Urinary bladder (tissue), 3 donors: ENCODE measurements at regions not wholly inside any gene's neighbourhood (a gene's known extent, or its start where the extent isn't known, plus 50 kb on each side); places are given as distances from the start of the nearest gene placed in this dataset.

Experiments used
- DNase-seq: peaks from one replicate; pipeline ENCODE4 v3.0.0-alpha.2; 2015; ENCODE audit errors: extremely low spot score
- H3K27ac ChIP-seq: one replicate; pipeline ENCODE4 v1.5.1; 2013; ENCODE audit warnings: low read depth, mild to moderate bottlenecking, moderate library complexity
- H3K36me3 ChIP-seq: one replicate; pipeline ENCODE4 v1.6.1; 2013; ENCODE audit warnings: mild to moderate bottlenecking, moderate library complexity; ENCODE audit not compliant: insufficient read depth
- H3K4me1 ChIP-seq: one replicate; pipeline ENCODE4 v1.6.1; 2013; ENCODE audit warnings: mild to moderate bottlenecking, moderate library complexity; ENCODE audit not compliant: insufficient read depth
- H3K4me3 ChIP-seq: one replicate; pipeline ENCODE4 v1.5.1; 2013; ENCODE audit warnings: low read depth, low read length
- WGBS: extraction: QIAGEN DNeasy Blood & Tissue Kit; methylation state at CpG from one replicate; pipeline ENCODE4 v1.1.7; 2013; 5-methylcytosine and 5-hydroxymethylcytosine counted together
- donor health status: healthy with polysubstance abuse.
- donor health status: healthy.

GRCh38 chr4:154009788-154010187 is 220.9 kb upstream of the SFRP2 start:
- Histone ChIP-seq H3K27ac (peak overlapping the region; percentile 68), H3K4me1 (no peaks in the 10 kb centered on the region), H3K36me3 (no peaks in the 10 kb centered on the region), H3K4me3 (no peak overlapping the region)
- no peak for DNase-seq
- WGBS = 61% methylated on average over 6 of the region's 6 CpGs

GRCh38 chr4:154009191-154009590 is 220.3 kb upstream of the SFRP2 start:
- no peak overlapping the region for H3K4me3 ChIP-seq
- 91% methylated on average over 2 of the region's 2 CpGs for WGBS
- no peaks in the 10 kb centered on the region for H3K36me3 ChIP-seq
- no peaks in the 10 kb centered on the region for H3K4me1 ChIP-seq
- no peak overlapping the region for H3K27ac ChIP-seq
- no peak for DNase-seq

- Histone ChIP-seq H3K4me3 (no peak overlapping the region), H3K27ac (peak overlapping the region; percentile 40), H3K4me1 (no peaks in the 10 kb centered on the region), H3K36me3 (no peaks in the 10 kb centered on the region)
- 85% methylated on average over 5 of the region's 5 CpGs for WGBS
- DNase-seq = no peak
Observed at GRCh38 chr4:154005171-154005520, 216.3 kb upstream of the SFRP2 start.

- 53% methylated on average over 7 of the region's 7 CpGs for WGBS
- no peak for DNase-seq
- peak overlapping the region; percentile 40 for H3K27ac ChIP-seq
Observed at GRCh38 chr4:154004507-154005170, 215.8 kb upstream of the SFRP2 start.

GRCh38 chr4:154004016-154004415 is 215.1 kb upstream of the SFRP2 start:
- no peaks in the 10 kb centered on the region for H3K4me1 ChIP-seq
- WGBS = 80% methylated on average over 5 of the region's 5 CpGs
- no peak overlapping the region for H3K27ac ChIP-seq
- DNase-seq = no peak
- H3K4me3 ChIP-seq = no peak overlapping the region
- H3K36me3 ChIP-seq = no peaks in the 10 kb centered on the region

More at GRCh38 chr4:154004507-154005170, 215.8 kb upstream of the SFRP2 start:
- H3K4me3 ChIP-seq = no peak overlapping the region
- no peaks in the 10 kb centered on the region for H3K4me1 ChIP-seq
- no peaks in the 10 kb centered on the region for H3K36me3 ChIP-seq

GRCh38 chr4:154003378-154003777 is 214.5 kb upstream of the SFRP2 start:
- H3K4me1 ChIP-seq = no peaks in the 10 kb centered on the region
- H3K36me3 ChIP-seq = no peaks in the 10 kb centered on the region
- no peak for DNase-seq
- no peak overlapping the region for H3K27ac ChIP-seq
- WGBS = 97% methylated on average over 1 of the region's 1 CpG
- no peak overlapping the region for H3K4me3 ChIP-seq

- no peaks in the 10 kb centered on the region for H3K4me1 ChIP-seq
- DNase-seq = no peak
- H3K4me3 ChIP-seq = no peak overlapping the region
- H3K36me3 ChIP-seq = no peaks in the 10 kb centered on the region
- H3K27ac ChIP-seq = no peak overlapping the region
Observed at GRCh38 chr4:154001193-154001592, 212.3 kb upstream of the SFRP2 start.

- H3K4me1 ChIP-seq = no peaks in the 10 kb centered on the region
- WGBS = 71% methylated on average over 4 of the region's 4 CpGs
- DNase-seq = no peak
Observed at GRCh38 chr4:153997516-153997915, 208.6 kb upstream of the SFRP2 start.

GRCh38 chr4:153989505-153989904 is 200.6 kb upstream of the SFRP2 start:
- H3K27ac ChIP-seq = no peak overlapping the region
- DNase-seq = no peak
- no peaks in the 10 kb centered on the region for H3K36me3 ChIP-seq
- no peak overlapping the region for H3K4me3 ChIP-seq
- H3K4me1 ChIP-seq = no peaks in the 10 kb centered on the region
- 93% methylated on average over 2 of the region's 2 CpGs for WGBS

More at GRCh38 chr4:153997516-153997915, 208.6 kb upstream of the SFRP2 start:
- Histone ChIP-seq H3K36me3 (no peaks in the 10 kb centered on the region), H3K27ac (no peak overlapping the region), H3K4me3 (no peak overlapping the region)

- Histone ChIP-seq H3K4me3 (no peak overlapping the region), H3K4me1 (no peaks in the 10 kb centered on the region), H3K27ac (no peak overlapping the region), H3K36me3 (no peaks in the 10 kb centered on the region)
- no peak for DNase-seq
- WGBS = 63% methylated on average over 9 of the region's 9 CpGs
Observed at GRCh38 chr4:153988492-153989363, 199.8 kb upstream of the SFRP2 start.

- DNase-seq = no peak
- WGBS = 63% methylated on average over 1 of the region's 1 CpG
- no peak overlapping the region for H3K4me3 ChIP-seq
- H3K27ac ChIP-seq = no peak overlapping the region
- H3K4me1 ChIP-seq = no peaks in the 10 kb centered on the region
- H3K36me3 ChIP-seq = no peaks in the 10 kb centered on the region
Observed at GRCh38 chr4:153987291-153987690, 198.4 kb upstream of the SFRP2 start.

GRCh38 chr4:153976954-153977353 is 188.1 kb upstream of the SFRP2 start:
- Histone ChIP-seq H3K36me3 (no peaks in the 10 kb centered on the region), H3K4me3 (no peak overlapping the region), H3K4me1 (no peaks in the 10 kb centered on the region), H3K27ac (no peak overlapping the region)
- no peak for DNase-seq

- Histone ChIP-seq H3K4me3 (no peak overlapping the region), H3K27ac (no peak overlapping the region), H3K4me1 (no peaks in the 10 kb centered on the region), H3K36me3 (no peaks in the 10 kb centered on the region)
- DNase-seq = no peak
- 95% methylated on average over 1 of the region's 1 CpG for WGBS
Observed at GRCh38 chr4:153974452-153974851, 185.6 kb upstream of the SFRP2 start.

GRCh38 chr4:153973942-153974341 is 185.1 kb upstream of the SFRP2 start:
- H3K4me3 ChIP-seq = no peak overlapping the region
- H3K4me1 ChIP-seq = no peaks in the 10 kb centered on the region
- DNase-seq = no peak
- H3K27ac ChIP-seq = no peak overlapping the region
- 90% methylated on average over 4 of the region's 4 CpGs for WGBS
- H3K36me3 ChIP-seq = no peaks in the 10 kb centered on the region
